CD8-positive, alpha-beta memory T cell (primary cell): ENCODE measurements at regions not wholly inside any gene's neighbourhood (a gene's known extent, or its start where the extent isn't known, plus 50 kb on each side); places are given as distances from the start of the nearest gene placed in this dataset.
A peak's percentile ranks its signal among the peaks of the same experiment; 100 is the strongest.

Experiments used
- CTCF ChIA-PET: fragments of 350-600 bp; sonication (Branson Sonifier 250); formaldehyde crosslinking; loops from one replicate; lab custom pipeline; 2021; ENCODE audit warnings: antibody characterized with exemption; lab: Charles Lee
- POLR2A ChIA-PET: fragments of 350-600 bp; sonication (Branson Sonifier 250); formaldehyde crosslinking; loops from one replicate; lab custom pipeline; 2021; ENCODE audit warnings: antibody characterized with exemption; lab: Charles Lee
- DNase-seq, 5 donors: peaks; one replicate each; pipeline versions ENCODE4 v3.0.0 to v3.0.0-alpha.2; 2020 to 2022; ENCODE audit warnings: mixed read lengths in 1 of 5
- H3K27ac ChIP-seq: one replicate; pipeline ENCODE4 v1.7.0; 2013; ENCODE audit warnings: low read depth, mild to moderate bottlenecking, low read length, moderate library complexity
- H3K27me3 ChIP-seq: 2 replicates; pipeline ENCODE4 v1.7.0; 2013; ENCODE audit warnings: low read length, mild to moderate bottlenecking; ENCODE audit not compliant: insufficient read depth, poor library complexity, severe bottlenecking
- H3K36me3 ChIP-seq: 2 replicates; pipeline ENCODE4 v1.7.0; 2013; ENCODE audit warnings: mild to moderate bottlenecking, low read length, moderate library complexity; ENCODE audit not compliant: insufficient read depth
- H3K4me1 ChIP-seq: 2 replicates; pipeline ENCODE4 v1.7.0; 2013; ENCODE audit warnings: mild to moderate bottlenecking, low read length, moderate library complexity; ENCODE audit not compliant: insufficient read depth
- H3K4me3 ChIP-seq: 2 replicates; pipeline ENCODE4 v1.7.0; 2013; ENCODE audit warnings: mild to moderate bottlenecking, low read length
- H3K9me3 ChIP-seq: 2 replicates; pipeline ENCODE4 v1.7.0; 2013; ENCODE audit warnings: mild to moderate bottlenecking, low read length
- H3K27ac Mint-ChIP-seq, 8 donors: one replicate each; pipeline ENCODE4 v1.8.0; 2020 to 2021; ENCODE audit warnings: mixed read lengths in 8 of 8, mild to moderate bottlenecking in 6 of 8, inconsistent platforms in 3 of 8, moderate library complexity in 3 of 8
- H3K27me3 Mint-ChIP-seq, 2 donors: one replicate each; pipeline ENCODE4 v1.8.0; 2020 to 2021; ENCODE audit warnings: mixed read lengths in 2 of 2, mild to moderate bottlenecking in 1 of 2, moderate library complexity in 1 of 2
- H3K36me3 Mint-ChIP-seq, 3 donors: one replicate each; pipeline ENCODE4 v1.8.0; 2020 to 2021; ENCODE audit warnings: mixed read lengths in 3 of 3, inconsistent platforms in 1 of 3, mild to moderate bottlenecking in 1 of 3
- H3K4me1 Mint-ChIP-seq, 3 donors: one replicate each; pipeline ENCODE4 v1.8.0; 2020 to 2021; ENCODE audit warnings: mixed read lengths in 3 of 3, inconsistent platforms in 1 of 3, mild to moderate bottlenecking in 1 of 3
- H3K4me3 Mint-ChIP-seq, 7 donors: one replicate each; pipeline ENCODE4 v1.8.0; 2020 to 2021; ENCODE audit warnings: mixed read lengths in 7 of 7, mild to moderate bottlenecking in 6 of 7, moderate library complexity in 4 of 7, inconsistent platforms in 2 of 7
- H3K9me3 Mint-ChIP-seq, 5 donors: one replicate each; pipeline ENCODE4 v1.8.0; 2020 to 2022; ENCODE audit warnings: mixed read lengths in 5 of 5, mild to moderate bottlenecking in 3 of 5, moderate library complexity in 2 of 5, inconsistent platforms in 1 of 5

GRCh38 chr12:75974323-75975187, 57.0 kb downstream of the PHLDA1 start:
- no peak for DNase-seq
- Mint-ChIP-seq H3K27me3 (no peaks in the 10 kb centered on the region), H3K36me3 (peaks cover 0 to 3% (median 0%) of the 10 kb centered on the region in 3 donors), H3K9me3 (no peaks in the 10 kb centered on the region), H3K4me3 (no peak overlapping the region), H3K4me1 (peaks cover 23 to 36% (median 35%) of the 10 kb centered on the region in 3 donors), H3K27ac (peak overlapping the region in 2 of 8 donors; percentile 0 to 53)
- Histone ChIP-seq H3K36me3 (no peaks in the 10 kb centered on the region), H3K4me1 (peaks cover 22% of the 10 kb centered on the region), H3K4me3 (no peak overlapping the region), H3K9me3 (no peaks in the 10 kb centered on the region), H3K27ac (no peak overlapping the region), H3K27me3 (no peaks in the 10 kb centered on the region)
- POLR2A ChIA-PET, result no interaction called here
- CTCF ChIA-PET, result interaction anchor here (1.0 to 1.5 kb wide), 2 partner anchors 13 to 30 kb away, joined by 3 read pairs; no protein-coding TSS in a partner anchor

DNA sequence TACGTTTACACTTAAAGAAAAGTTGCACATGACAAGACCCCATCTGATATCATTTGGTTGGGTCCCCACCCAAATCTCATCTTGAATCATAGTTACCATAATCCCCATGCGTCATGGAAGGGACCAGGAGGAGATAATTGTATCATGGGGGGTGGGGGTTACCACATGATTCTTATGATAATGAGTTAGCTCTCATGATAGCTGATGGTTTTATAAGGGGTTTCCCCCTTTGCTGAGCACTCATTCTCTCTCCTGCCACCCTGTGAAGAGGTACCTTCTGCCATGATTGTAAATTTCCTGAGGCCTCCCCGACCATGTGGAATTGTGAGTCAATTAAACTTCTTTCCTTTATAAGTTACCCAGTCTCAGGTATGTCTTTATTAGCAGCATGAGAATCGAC, 60.3 kb downstream of the PHLDA1 start:
- ChIA-PET POLR2A (interaction anchor here (1.0 kb wide), 1 partner anchor 60 kb away, joined by 3 read pairs; the partner anchor contains the start of gene PHLDA1), CTCF (no interaction called here)
- DNase-seq, result no peak
- Histone ChIP-seq H3K36me3 (no peaks in the 10 kb centered on the region), H3K4me1 (no peaks in the 10 kb centered on the region), H3K4me3 (no peak overlapping the region), H3K9me3 (no peaks in the 10 kb centered on the region), H3K27me3 (no peaks in the 10 kb centered on the region), H3K27ac (no peak overlapping the region)
- Mint-ChIP-seq H3K36me3 (no peaks in the 10 kb centered on the region), H3K9me3 (no peaks in the 10 kb centered on the region), H3K4me1 (peaks cover 4 to 6% (median 6%) of the 10 kb centered on the region in 3 donors), H3K4me3 (peak overlapping the region in 1 of 7 donors; percentile 25), H3K27ac (no peak overlapping the region), H3K27me3 (no peaks in the 10 kb centered on the region)

DNA sequence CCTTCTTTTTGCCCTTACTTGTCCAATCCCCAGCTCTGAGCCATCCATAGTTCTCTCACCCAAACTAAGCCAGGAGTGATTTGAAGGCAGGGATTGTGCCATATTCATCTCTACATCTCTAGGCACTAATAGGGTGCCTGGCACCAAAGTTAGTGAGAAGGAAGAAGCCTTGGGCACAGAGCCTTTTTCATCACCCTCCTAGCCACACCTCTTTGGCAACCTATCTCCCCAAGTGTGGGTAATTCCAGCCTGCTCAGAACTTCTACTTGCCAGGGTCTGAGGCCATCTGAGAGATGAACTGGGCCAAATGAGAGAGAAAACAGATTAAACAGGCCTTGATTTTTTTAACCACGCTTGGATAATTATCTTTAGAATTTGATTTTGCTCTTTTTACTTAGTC, 61.3 kb downstream of the PHLDA1 start:
- Histone ChIP-seq H3K4me3 (no peak overlapping the region), H3K4me1 (no peaks in the 10 kb centered on the region), H3K9me3 (no peaks in the 10 kb centered on the region), H3K36me3 (no peaks in the 10 kb centered on the region), H3K27ac (no peak overlapping the region), H3K27me3 (no peaks in the 10 kb centered on the region)
- DNase-seq, result no peak
- Mint-ChIP-seq H3K36me3 (no peaks in the 10 kb centered on the region), H3K4me1 (peaks cover 0 to 4% (median 4%) of the 10 kb centered on the region in 3 donors), H3K4me3 (no peak overlapping the region), H3K9me3 (no peaks in the 10 kb centered on the region), H3K27ac (no peak overlapping the region), H3K27me3 (no peaks in the 10 kb centered on the region)
- ChIA-PET POLR2A (no interaction called here), CTCF (no interaction called here)

- POLR2A ChIA-PET, result no interaction called here
- no peaks in the 10 kb centered on the region for H3K4me1 ChIP-seq
- no peak overlapping the region for H3K27ac ChIP-seq
- no peak overlapping the region for H3K4me3 ChIP-seq
- no peaks in the 10 kb centered on the region for H3K36me3 ChIP-seq
- DNase-seq, result no peak
- H3K9me3 Mint-ChIP-seq, result no peaks in the 10 kb centered on the region
- H3K27me3 Mint-ChIP-seq, result no peaks in the 10 kb centered on the region
- no peak overlapping the region for H3K4me3 Mint-ChIP-seq
- H3K9me3 ChIP-seq, result no peaks in the 10 kb centered on the region
- peak overlapping the region in 1 of 8 donors; percentile 29 for H3K27ac Mint-ChIP-seq
- H3K27me3 ChIP-seq, result no peaks in the 10 kb centered on the region
- H3K36me3 Mint-ChIP-seq, result no peaks in the 10 kb centered on the region
- H3K4me1 Mint-ChIP-seq, result peaks cover 0 to 4% (median 4%) of the 10 kb centered on the region in 3 donors
- CTCF ChIA-PET, result no interaction called here
Observed at GRCh38 chr12:75969768-75970167, 61.8 kb downstream of the PHLDA1 start.

DNA sequence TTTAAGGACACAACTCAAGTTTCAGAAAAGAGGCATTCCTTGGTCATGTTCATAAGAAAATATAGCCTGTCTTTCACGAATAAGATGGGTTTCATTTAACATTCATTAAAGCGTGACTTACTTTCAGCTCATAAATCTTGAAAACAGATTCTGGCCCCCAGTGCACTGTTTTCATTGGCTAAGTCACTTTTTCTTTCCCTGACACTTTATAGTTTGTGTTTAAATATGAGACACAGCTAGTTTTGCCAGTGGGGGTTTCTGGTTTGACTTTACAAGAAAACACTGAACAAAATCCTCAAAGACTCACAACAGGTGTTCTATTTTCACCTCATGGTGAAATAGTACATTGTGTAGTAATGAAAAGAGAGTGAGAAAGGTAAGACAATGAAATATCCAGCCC, 65.9 kb downstream of the PHLDA1 start:
- Mint-ChIP-seq H3K36me3 (no peaks in the 10 kb centered on the region), H3K9me3 (no peaks in the 10 kb centered on the region), H3K27me3 (no peaks in the 10 kb centered on the region), H3K4me3 (no peak overlapping the region), H3K4me1 (peaks cover 0 to 11% (median 4%) of the 10 kb centered on the region in 3 donors), H3K27ac (peak overlapping the region in 1 of 8 donors; percentile 18)
- Histone ChIP-seq H3K36me3 (no peaks in the 10 kb centered on the region), H3K27me3 (no peaks in the 10 kb centered on the region), H3K4me3 (no peak overlapping the region), H3K4me1 (no peaks in the 10 kb centered on the region), H3K9me3 (no peaks in the 10 kb centered on the region), H3K27ac (no peak overlapping the region)
- DNase-seq, result no peak
- ChIA-PET POLR2A (no interaction called here), CTCF (no interaction called here)

DNA sequence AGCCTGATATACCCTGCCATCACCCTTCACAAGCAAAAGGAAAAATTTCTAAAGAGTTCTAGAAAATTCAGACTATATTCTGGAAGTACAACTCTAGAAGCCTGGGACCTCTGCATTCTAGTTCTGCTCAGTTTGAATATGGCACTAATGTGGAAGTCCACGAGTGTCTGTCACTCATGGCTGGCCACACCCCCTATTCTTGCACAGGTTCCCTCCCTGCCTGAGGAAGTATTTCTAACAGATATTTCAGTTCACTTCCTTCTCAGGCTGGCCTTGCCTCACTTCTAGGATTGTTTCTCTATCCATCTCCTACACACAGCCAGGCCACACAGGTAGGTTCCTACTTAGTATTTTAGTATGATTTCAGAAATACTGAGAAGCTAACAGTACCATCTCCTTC, 67.4 kb downstream of the PHLDA1 start:
- no peak overlapping the region for H3K27ac ChIP-seq
- ChIA-PET POLR2A (no interaction called here), CTCF (no interaction called here)
- H3K9me3 Mint-ChIP-seq, result no peaks in the 10 kb centered on the region
- no peaks in the 10 kb centered on the region for H3K27me3 Mint-ChIP-seq
- H3K4me1 Mint-ChIP-seq, result peaks cover 13 to 22% (median 13%) of the 10 kb centered on the region in 3 donors
- no peaks in the 10 kb centered on the region for H3K36me3 ChIP-seq
- H3K4me3 ChIP-seq, result no peak overlapping the region
- H3K4me1 ChIP-seq, result peaks cover 3% of the 10 kb centered on the region
- H3K36me3 Mint-ChIP-seq, result no peaks in the 10 kb centered on the region
- DNase-seq, result no peak
- peak overlapping the region in 1 of 8 donors; percentile 42 for H3K27ac Mint-ChIP-seq
- H3K9me3 ChIP-seq, result no peaks in the 10 kb centered on the region
- no peaks in the 10 kb centered on the region for H3K27me3 ChIP-seq
- no peak overlapping the region for H3K4me3 Mint-ChIP-seq

GRCh38 chr12:75961878-75962277, 69.7 kb downstream of the PHLDA1 start:
- Histone ChIP-seq H3K9me3 (no peaks in the 10 kb centered on the region), H3K4me3 (no peak overlapping the region), H3K36me3 (no peaks in the 10 kb centered on the region), H3K4me1 (peaks cover 3% of the 10 kb centered on the region), H3K27ac (no peak overlapping the region), H3K27me3 (no peaks in the 10 kb centered on the region)
- Mint-ChIP-seq H3K9me3 (no peaks in the 10 kb centered on the region), H3K4me3 (no peak overlapping the region), H3K27me3 (peaks cover 0 to 1% of the 10 kb centered on the region in 2 donors), H3K36me3 (no peaks in the 10 kb centered on the region), H3K4me1 (peaks cover 19 to 34% (median 21%) of the 10 kb centered on the region in 3 donors), H3K27ac (no peak overlapping the region)
- DNase-seq, result no peak
- ChIA-PET CTCF (interaction anchor here (0.8 to 1.3 kb wide), 4 partner anchors 13 to 434 kb away, joined by 3 to 5 read pairs (median 3); no protein-coding TSS in a partner anchor), POLR2A (no interaction called here)

GRCh38 chr12:75960954-75961661, 70.5 kb downstream of the PHLDA1 start:
- no peaks in the 10 kb centered on the region for H3K27me3 ChIP-seq
- Mint-ChIP-seq H3K4me3 (no peak overlapping the region), H3K4me1 (peaks cover 19 to 34% (median 21%) of the 10 kb centered on the region in 3 donors), H3K36me3 (no peaks in the 10 kb centered on the region), H3K27me3 (peaks cover 0 to 1% of the 10 kb centered on the region in 2 donors), H3K9me3 (no peaks in the 10 kb centered on the region), H3K27ac (no peak overlapping the region)
- no peaks in the 10 kb centered on the region for H3K36me3 ChIP-seq
- peaks cover 3% of the 10 kb centered on the region for H3K4me1 ChIP-seq
- H3K4me3 ChIP-seq, result no peak overlapping the region
- no peak overlapping the region for H3K27ac ChIP-seq
- POLR2A ChIA-PET, result no interaction called here
- no peak for DNase-seq
- CTCF ChIA-PET, result interaction anchor here (0.8 to 1.2 kb wide), 3 partner anchors 14 to 434 kb away, joined by 3 to 5 read pairs (median 3); no protein-coding TSS in a partner anchor
- no peaks in the 10 kb centered on the region for H3K9me3 ChIP-seq
